Karpas-422 (cell line): ENCODE measurements at regions not wholly inside any gene's neighbourhood (a gene's known extent, or its start where the extent isn't known, plus 50 kb on each side); places are given as distances from the start of the nearest gene placed in this dataset.

ENCODE experiments used
- DNase-seq: peaks from one replicate; pipeline ENCODE4 v3.0.0-alpha.2; 2015
- H2AFZ ChIP-seq: fragments of 200-600 bp; sonication (generic); 2 replicates; pipeline ENCODE4 v1.6.1; 2014; ENCODE audit warnings: antibody characterized with exemption, low read length, mixed read lengths
- H3K27ac ChIP-seq: fragments of 200-600 bp; sonication (generic); 2 replicates; pipeline ENCODE4 v1.5.1; 2014; ENCODE audit warnings: mild to moderate bottlenecking, low read length, moderate library complexity
- H3K27me3 ChIP-seq: fragments of 200-600 bp; sonication (generic); 2 replicates; pipeline ENCODE4 v1.6.1; 2014; ENCODE audit warnings: low read length, mixed read lengths
- H3K36me3 ChIP-seq: fragments of 200-600 bp; sonication (generic); 2 replicates; pipeline ENCODE4 v1.6.1; 2014; ENCODE audit warnings: low read length, mixed read lengths; ENCODE audit not compliant: insufficient read depth
- H3K4me1 ChIP-seq: fragments of 200-600 bp; sonication (generic); 2 replicates; pipeline ENCODE4 v1.6.1; 2014; ENCODE audit warnings: mild to moderate bottlenecking, low read length, mixed read lengths
- H3K4me2 ChIP-seq: fragments of 200-600 bp; sonication (generic); 2 replicates; pipeline ENCODE4 v1.6.1; 2014; ENCODE audit warnings: low read length, low read depth, mild to moderate bottlenecking; ENCODE audit not compliant: poor library complexity, severe bottlenecking
- H3K4me3 ChIP-seq: fragments of 200-600 bp; sonication (generic); 2 replicates; pipeline ENCODE4 v1.5.1; 2014; ENCODE audit warnings: mild to moderate bottlenecking, antibody characterized with exemption, low read length, mixed read lengths
- H3K79me2 ChIP-seq: fragments of 200-600 bp; sonication (generic); 2 replicates; pipeline ENCODE4 v1.6.1; 2014; ENCODE audit warnings: mild to moderate bottlenecking, low read length, mixed read lengths
- H3K9ac ChIP-seq: fragments of 200-600 bp; sonication (generic); 2 replicates; pipeline ENCODE4 v1.6.0; 2014; ENCODE audit warnings: low read length
- H3K9me2 ChIP-seq: fragments of 200-600 bp; sonication (generic), shearing (Covaris generic); replicated peaks from 2 replicates; pipeline ENCODE4 v1.6.0; 2014; ENCODE audit warnings: mild to moderate bottlenecking, low read length, moderate library complexity; ENCODE audit not compliant: insufficient read depth
- H3K9me3 ChIP-seq: fragments of 300-700, 200-600 bp; sonication (generic); 2 replicates; pipeline ENCODE4 v1.6.1; 2014; ENCODE audit warnings: low read length, mixed read lengths
- H4K20me1 ChIP-seq: fragments of 200-600 bp; sonication (generic); 2 replicates; pipeline ENCODE4 v1.6.1; 2014; ENCODE audit warnings: mild to moderate bottlenecking, antibody characterized with exemption, low read length, low read depth; ENCODE audit not compliant: insufficient read depth

DNA sequence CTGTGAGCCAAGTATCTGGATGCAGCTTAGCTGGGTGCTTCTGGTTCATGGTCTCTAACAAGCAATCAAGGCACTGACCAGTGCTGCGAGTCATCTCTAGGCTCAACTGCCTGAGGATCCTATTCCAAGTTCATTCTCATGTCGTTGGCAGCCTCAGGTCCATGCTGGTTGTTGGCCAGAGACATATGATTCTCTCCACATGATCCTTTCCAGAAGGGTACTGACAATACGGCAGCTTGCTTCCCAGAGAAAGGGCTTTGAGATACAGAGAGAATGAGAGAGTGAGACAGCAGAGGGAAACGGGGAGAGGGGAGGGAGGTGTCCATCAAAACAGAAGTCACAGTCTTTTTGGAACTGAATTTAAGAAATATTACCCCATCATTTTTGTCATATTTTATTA is 405.6 kb downstream of the XPNPEP1 start:
- H3K4me1 ChIP-seq: no peaks in the 10 kb centered on the region
- H3K4me2 ChIP-seq: no peak overlapping the region
- no peaks in the 10 kb centered on the region for H3K27me3 ChIP-seq
- no peak overlapping the region for H3K4me3 ChIP-seq
- no peaks in the 10 kb centered on the region for H3K9me2 ChIP-seq
- no peak overlapping the region for H2AFZ ChIP-seq
- no peaks in the 10 kb centered on the region for H3K9me3 ChIP-seq
- no peaks in the 10 kb centered on the region for H3K79me2 ChIP-seq
- no peak overlapping the region for H3K9ac ChIP-seq
- no peaks in the 10 kb centered on the region for H3K36me3 ChIP-seq
- no peaks in the 10 kb centered on the region for H4K20me1 ChIP-seq
- no peak for DNase-seq
- no peak overlapping the region for H3K27ac ChIP-seq

DNA sequence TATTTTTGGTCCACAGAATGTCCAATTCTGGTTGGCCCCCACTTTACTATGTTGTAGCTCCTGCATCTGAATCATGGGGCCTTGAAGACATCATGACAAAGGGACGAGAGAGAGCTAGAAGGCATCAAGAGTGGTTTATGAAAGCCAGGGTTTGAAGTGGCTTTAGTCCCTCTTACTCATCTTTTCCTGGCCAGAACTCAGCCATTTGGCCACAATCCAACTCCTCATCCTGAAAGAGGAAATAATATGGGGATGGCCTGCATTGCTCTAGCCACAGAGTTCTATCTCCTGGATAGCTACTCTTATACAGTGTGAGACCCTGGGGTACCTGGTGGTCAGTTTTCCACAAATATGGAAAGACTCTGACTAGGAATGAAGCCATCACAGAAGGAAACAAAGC is 418.9 kb downstream of the XPNPEP1 start:
- no peak overlapping the region for H3K4me2 ChIP-seq
- no peak overlapping the region for H2AFZ ChIP-seq
- H3K9me2 ChIP-seq: no peaks in the 10 kb centered on the region
- H4K20me1 ChIP-seq: no peaks in the 10 kb centered on the region
- no peaks in the 10 kb centered on the region for H3K36me3 ChIP-seq
- H3K4me3 ChIP-seq: no peak overlapping the region
- no peaks in the 10 kb centered on the region for H3K79me2 ChIP-seq
- no peaks in the 10 kb centered on the region for H3K4me1 ChIP-seq
- no peak for DNase-seq
- H3K27ac ChIP-seq: no peak overlapping the region
- peaks cover 3% of the 10 kb centered on the region; the same call in 1 of the 2 replicates for H3K9me3 ChIP-seq
- no peaks in the 10 kb centered on the region for H3K27me3 ChIP-seq
- H3K9ac ChIP-seq: no peak overlapping the region

DNA sequence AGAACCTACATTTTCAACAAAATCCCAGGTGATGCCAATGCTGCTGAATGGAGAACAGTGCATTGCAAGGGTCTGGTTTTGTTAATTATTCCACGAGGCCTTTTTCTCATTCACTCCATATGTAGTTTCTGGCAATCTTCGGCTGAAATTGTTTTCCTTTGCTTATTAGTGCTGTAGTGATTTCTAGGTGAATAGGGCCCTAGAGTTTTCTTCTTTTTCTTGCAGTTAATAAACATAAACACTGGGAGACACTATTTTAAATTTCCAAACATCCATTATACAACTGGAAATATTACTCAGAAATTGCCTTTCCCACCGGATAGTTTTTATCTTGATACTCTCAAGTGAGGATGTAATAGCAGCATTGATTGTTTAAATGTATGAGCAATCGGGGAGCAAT is 435.6 kb downstream of the XPNPEP1 start:
- H3K9me3 ChIP-seq: peaks cover 3% of the 10 kb centered on the region; the same call in 1 of the 2 replicates
- no peaks in the 10 kb centered on the region for H3K27me3 ChIP-seq
- no peak overlapping the region for H3K9ac ChIP-seq
- H3K4me1 ChIP-seq: no peaks in the 10 kb centered on the region
- H2AFZ ChIP-seq: no peak overlapping the region
- no peak overlapping the region for H3K27ac ChIP-seq
- no peaks in the 10 kb centered on the region for H4K20me1 ChIP-seq
- H3K4me2 ChIP-seq: no peak overlapping the region
- no peak overlapping the region for H3K4me3 ChIP-seq
- no peaks in the 10 kb centered on the region for H3K79me2 ChIP-seq
- H3K36me3 ChIP-seq: no peaks in the 10 kb centered on the region
- no peaks in the 10 kb centered on the region for H3K9me2 ChIP-seq
- DNase-seq: no peak

DNA sequence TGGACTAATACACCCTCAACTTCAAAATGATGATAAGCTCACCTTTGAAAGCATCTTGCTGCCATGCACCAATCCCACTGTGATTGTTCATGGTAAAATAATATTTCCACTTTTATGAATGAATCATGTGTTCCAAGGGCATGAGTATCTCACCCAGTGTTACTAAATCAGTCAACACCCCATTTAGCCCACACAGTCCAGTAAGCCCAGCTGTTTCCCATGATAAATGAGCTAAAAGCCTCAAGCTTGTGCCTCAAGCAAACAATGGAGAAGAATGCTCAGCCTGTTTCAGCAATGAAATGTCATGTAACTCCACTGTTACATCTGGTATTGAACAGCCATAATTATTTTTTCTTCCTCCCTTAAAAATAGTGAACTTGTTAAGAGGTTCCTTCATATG is 442.5 kb downstream of the XPNPEP1 start:
- Histone ChIP-seq H3K27me3 (no peaks in the 10 kb centered on the region), H3K4me3 (no peak overlapping the region), H3K36me3 (no peaks in the 10 kb centered on the region), H3K4me1 (no peaks in the 10 kb centered on the region), H3K9me3 (no peaks in the 10 kb centered on the region), H4K20me1 (no peaks in the 10 kb centered on the region), H3K4me2 (no peak overlapping the region), H3K27ac (no peak overlapping the region), H2AFZ (no peak overlapping the region), H3K79me2 (no peaks in the 10 kb centered on the region), H3K9me2 (no peaks in the 10 kb centered on the region), H3K9ac (no peak overlapping the region)
- no peak for DNase-seq

DNA sequence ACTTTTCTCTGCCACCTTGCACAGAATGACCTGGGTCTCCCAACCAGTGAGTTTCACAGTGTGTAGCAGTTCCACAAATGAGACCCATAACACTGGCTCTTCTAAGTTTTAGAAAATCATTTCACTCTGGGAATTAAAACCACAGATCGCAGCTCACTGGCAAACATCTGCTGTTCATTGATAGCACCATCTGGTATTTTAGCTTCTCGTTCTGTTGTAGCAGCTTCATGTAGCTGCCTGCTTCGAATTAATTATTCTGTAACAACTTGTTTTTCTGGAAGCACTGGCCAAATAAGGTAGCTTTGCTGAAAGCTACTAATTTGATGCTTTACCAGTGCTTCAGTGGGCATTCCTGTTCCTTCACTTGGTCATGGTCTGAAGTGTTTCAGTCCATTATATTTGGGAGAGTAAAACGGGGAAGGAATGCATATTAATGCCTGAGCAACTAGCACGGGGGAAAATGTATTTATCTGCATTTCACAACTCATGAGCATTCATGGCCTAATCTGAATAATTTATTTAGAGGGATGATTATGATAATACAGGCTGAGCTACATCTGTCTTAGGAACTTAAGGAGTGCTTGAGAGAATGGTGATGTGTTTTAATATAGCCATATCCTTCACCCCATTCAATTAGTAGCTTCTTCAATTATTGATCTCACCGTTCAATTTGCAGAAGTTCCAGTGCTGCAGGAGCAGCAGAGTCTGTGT is 447.4 kb downstream of the XPNPEP1 start:
- Histone ChIP-seq H3K27ac (no peak overlapping the region), H3K9ac (no peak overlapping the region), H3K4me3 (no peak overlapping the region), H3K4me1 (no peaks in the 10 kb centered on the region), H3K4me2 (no peak overlapping the region), H3K27me3 (no peaks in the 10 kb centered on the region), H3K9me2 (no peaks in the 10 kb centered on the region), H3K9me3 (no peaks in the 10 kb centered on the region), H3K36me3 (no peaks in the 10 kb centered on the region), H2AFZ (no peak overlapping the region), H3K79me2 (no peaks in the 10 kb centered on the region), H4K20me1 (no peaks in the 10 kb centered on the region)
- DNase-seq: no peak

DNA sequence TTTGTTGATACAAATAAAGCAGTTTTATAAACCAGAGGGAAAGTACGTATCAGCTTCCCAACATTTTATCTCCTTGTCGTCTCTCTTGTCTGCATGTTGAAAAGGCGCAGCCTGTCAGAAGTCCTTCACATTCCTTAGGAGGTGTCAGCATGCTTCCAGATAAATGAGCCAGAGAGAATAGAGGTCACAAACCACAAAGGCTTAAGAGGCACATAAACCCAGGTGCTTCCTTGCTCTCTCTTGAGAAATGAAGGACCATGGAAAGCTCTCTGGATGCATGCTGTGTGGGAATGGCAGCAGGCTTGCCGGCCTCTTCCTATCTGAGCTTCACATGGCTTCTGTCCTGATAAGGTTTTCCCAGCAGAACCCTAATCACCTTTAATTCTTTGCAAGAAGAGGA is 448.5 kb downstream of the XPNPEP1 start:
- Histone ChIP-seq H3K27ac (no peak overlapping the region), H3K4me1 (no peaks in the 10 kb centered on the region), H3K4me2 (no peak overlapping the region), H3K4me3 (no peak overlapping the region), H2AFZ (no peak overlapping the region), H3K9ac (no peak overlapping the region), H3K9me3 (no peaks in the 10 kb centered on the region), H3K79me2 (no peaks in the 10 kb centered on the region), H3K36me3 (no peaks in the 10 kb centered on the region), H3K9me2 (no peaks in the 10 kb centered on the region), H4K20me1 (no peaks in the 10 kb centered on the region), H3K27me3 (no peaks in the 10 kb centered on the region)
- DNase-seq: no peak

DNA sequence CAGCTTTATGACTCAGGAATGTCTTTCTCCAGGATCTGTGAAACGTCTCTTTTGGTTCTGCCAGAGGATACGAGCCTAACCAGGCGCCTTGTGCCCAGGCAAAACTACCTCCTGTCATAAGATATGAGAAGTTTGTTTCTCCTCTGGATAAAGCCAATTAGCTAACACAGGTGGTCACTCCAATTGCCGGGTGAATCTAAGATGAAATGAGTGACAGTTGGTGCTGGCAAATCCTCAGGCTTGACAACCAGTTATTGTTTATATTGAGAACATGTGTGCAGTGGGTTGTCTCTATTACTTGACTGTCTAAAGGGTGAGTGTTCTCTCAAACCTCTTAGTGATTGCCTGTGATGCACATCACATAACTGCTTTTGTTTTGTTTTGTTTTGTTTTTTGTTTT is 449.1 kb downstream of the XPNPEP1 start:
- Histone ChIP-seq H3K4me1 (no peaks in the 10 kb centered on the region), H4K20me1 (no peaks in the 10 kb centered on the region), H3K27me3 (no peaks in the 10 kb centered on the region), H3K9ac (no peak overlapping the region), H2AFZ (no peak overlapping the region), H3K4me2 (no peak overlapping the region), H3K4me3 (no peak overlapping the region), H3K36me3 (no peaks in the 10 kb centered on the region), H3K79me2 (no peaks in the 10 kb centered on the region), H3K9me2 (no peaks in the 10 kb centered on the region), H3K27ac (no peak overlapping the region), H3K9me3 (no peaks in the 10 kb centered on the region)
- DNase-seq: no peak

DNA sequence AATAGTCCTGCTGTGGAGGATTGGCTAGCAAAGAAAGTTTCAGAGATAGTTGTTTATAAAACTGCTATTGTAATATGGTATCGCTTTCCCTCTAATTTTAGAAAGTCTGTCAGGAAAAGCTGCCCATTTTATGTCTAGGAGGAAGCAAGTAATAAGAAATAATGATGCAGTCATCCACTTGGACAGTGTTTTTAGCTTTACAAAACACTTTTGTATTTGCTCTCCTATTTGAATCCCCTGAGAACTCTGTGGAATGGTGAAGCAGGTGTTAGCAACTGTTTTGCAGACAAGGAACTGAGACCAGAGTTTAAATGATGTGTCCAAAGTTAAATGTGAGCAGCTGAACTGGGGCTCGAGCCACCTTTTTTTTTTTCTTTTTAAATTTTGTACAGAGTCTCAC is 455.8 kb downstream of the XPNPEP1 start:
- no peaks in the 10 kb centered on the region for H3K36me3 ChIP-seq
- no peak overlapping the region for H2AFZ ChIP-seq
- no peaks in the 10 kb centered on the region for H3K9me2 ChIP-seq
- H3K4me1 ChIP-seq: no peaks in the 10 kb centered on the region
- no peak overlapping the region for H3K4me3 ChIP-seq
- no peak overlapping the region for H3K9ac ChIP-seq
- no peaks in the 10 kb centered on the region for H3K79me2 ChIP-seq
- no peaks in the 10 kb centered on the region for H3K9me3 ChIP-seq
- H4K20me1 ChIP-seq: no peaks in the 10 kb centered on the region
- no peaks in the 10 kb centered on the region for H3K27me3 ChIP-seq
- no peak overlapping the region for H3K27ac ChIP-seq
- no peak overlapping the region for H3K4me2 ChIP-seq
- DNase-seq: no peak
